HCT116 (cell line): ENCODE measurements at regions not wholly inside any gene's neighbourhood (a gene's known extent, or its start where the extent isn't known, plus 50 kb on each side); places are given as distances from the start of the nearest gene placed in this dataset.
"Not testable (repeated sequence)": the region's sequence is repeated elsewhere in the genome, so short reads cannot be mapped to it uniquely, and the experiment has no call there.

Source experiments
- CBX3 ChIP-seq: IDR thresholded peaks from 2 replicates; pipeline ENCODE4 v1.6.1; 2012; ENCODE audit warnings: low read depth
- CEBPB ChIP-seq: IDR thresholded peaks from 2 replicates; pipeline ENCODE4 v1.6.1; 2012; ENCODE audit warnings: low read depth
- ELF1 ChIP-seq: IDR thresholded peaks from 2 replicates; pipeline ENCODE4 v1.6.1; 2012; ENCODE audit warnings: low read depth, borderline replicate concordance
- EZH2 ChIP-seq: fragments of 200-600 bp; sonication (generic); IDR thresholded peaks from 2 replicates; pipeline ENCODE4 v1.6.1; 2017; ENCODE audit warnings: antibody characterized with exemption, mixed run types
- EZH2phosphoT487 ChIP-seq: fragments of 200-600 bp; IDR thresholded peaks from 2 replicates; pipeline ENCODE4 v1.6.1; 2018; ENCODE audit warnings: antibody characterized with exemption, borderline replicate concordance
- POLR2A ChIP-seq: IDR thresholded peaks from 2 replicates; pipeline ENCODE4 v1.7.0; 2011; ENCODE audit warnings: borderline replicate concordance; ENCODE audit not compliant: insufficient read depth, insufficient read length; ENCODE audit errors: extremely low read depth
- POLR2AphosphoS5 ChIP-seq: IDR thresholded peaks from 2 replicates; pipeline ENCODE4 v1.6.1; 2011; ENCODE audit warnings: mild to moderate bottlenecking, low read depth, low read length, moderate library complexity
- REST ChIP-seq: IDR thresholded peaks from 2 replicates; pipeline ENCODE4 v1.6.1; 2012; ENCODE audit warnings: low read depth
- SP1 ChIP-seq: IDR thresholded peaks from 2 replicates; pipeline ENCODE4 v1.6.1; 2012; ENCODE audit warnings: low read depth
- TCF7L2 ChIP-seq: IDR thresholded peaks from 2 replicates; pipeline ENCODE4 v1.7.0; 2011; ENCODE audit warnings: borderline replicate concordance, inconsistent platforms; ENCODE audit not compliant: insufficient read depth, insufficient read length; ENCODE audit errors: extremely low read depth
- YY1 ChIP-seq: IDR thresholded peaks from 2 replicates; pipeline ENCODE4 v1.6.1; 2011; ENCODE audit warnings: low read length, low read depth, moderate library complexity, mild to moderate bottlenecking; ENCODE audit not compliant: insufficient replicate concordance; ENCODE audit errors: extremely low read depth
- TF ChIP-seq, protein P1 (sequence below), 3 experiments: fragments of 200-600 bp in 1 of 3; sonication (generic) in 1 of 3; IDR thresholded peaks in 2 of 3; conservative IDR thresholded peaks in 1 of 3; 2 replicates each; pipeline ENCODE4 v1.5.1; 2012 to 2017; ENCODE audit warnings: low read depth in 2 of 3, low read length in 2 of 3, antibody characterized with exemption in 1 of 3, borderline replicate concordance in 1 of 3, control low read depth in 1 of 3, mild to moderate bottlenecking in 1 of 3, mixed read lengths in 1 of 3, mixed run types in 1 of 3, moderate library complexity in 1 of 3; ENCODE audit not compliant: insufficient read depth in 1 of 3

- TF ChIP-seq, protein P1, sequence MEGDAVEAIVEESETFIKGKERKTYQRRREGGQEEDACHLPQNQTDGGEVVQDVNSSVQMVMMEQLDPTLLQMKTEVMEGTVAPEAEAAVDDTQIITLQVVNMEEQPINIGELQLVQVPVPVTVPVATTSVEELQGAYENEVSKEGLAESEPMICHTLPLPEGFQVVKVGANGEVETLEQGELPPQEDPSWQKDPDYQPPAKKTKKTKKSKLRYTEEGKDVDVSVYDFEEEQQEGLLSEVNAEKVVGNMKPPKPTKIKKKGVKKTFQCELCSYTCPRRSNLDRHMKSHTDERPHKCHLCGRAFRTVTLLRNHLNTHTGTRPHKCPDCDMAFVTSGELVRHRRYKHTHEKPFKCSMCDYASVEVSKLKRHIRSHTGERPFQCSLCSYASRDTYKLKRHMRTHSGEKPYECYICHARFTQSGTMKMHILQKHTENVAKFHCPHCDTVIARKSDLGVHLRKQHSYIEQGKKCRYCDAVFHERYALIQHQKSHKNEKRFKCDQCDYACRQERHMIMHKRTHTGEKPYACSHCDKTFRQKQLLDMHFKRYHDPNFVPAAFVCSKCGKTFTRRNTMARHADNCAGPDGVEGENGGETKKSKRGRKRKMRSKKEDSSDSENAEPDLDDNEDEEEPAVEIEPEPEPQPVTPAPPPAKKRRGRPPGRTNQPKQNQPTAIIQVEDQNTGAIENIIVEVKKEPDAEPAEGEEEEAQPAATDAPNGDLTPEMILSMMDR (IDR thresholded peaks at IDR 0.05 in 2 of 3, conservative IDR thresholded peaks at IDR 0.05 in 1 of 3; ENCODE audit: borderline replicate concordance in 1 of 3, insufficient read depth in 1 of 3, low read depth in 2 of 3, low read length in 2 of 3): not testable (repeated sequence)
- TF ChIP-seq EZH2, ELF1, POLR2A, CBX3, YY1, CEBPB, POLR2AphosphoS5, REST, SP1, EZH2phosphoT487, TCF7L2: not testable (repeated sequence)
These were observed 384.0 kb downstream of the TFAP2B start for GRCh38 chr6:51202653-51203052.
